Erythroblast (primary cell): ENCODE measurements at regions not wholly inside any gene's neighbourhood (a gene's known extent, or its start where the extent isn't known, plus 50 kb on each side); places are given as distances from the start of the nearest gene placed in this dataset.

Experiments
- GATA1 ChIP-seq: IDR thresholded peaks from 2 replicates; pipeline ENCODE4 v1.6.1; 2011; ENCODE audit warnings: low read depth, mild to moderate bottlenecking, control low read depth, low read length, moderate library complexity
- POLR2A ChIP-seq: IDR thresholded peaks from 2 replicates; pipeline ENCODE4 v1.6.1; 2011; ENCODE audit warnings: mild to moderate bottlenecking, low read length

- no peak for TF ChIP-seq POLR2A
- no peak for TF ChIP-seq GATA1
These were observed 150.9 kb downstream of the ZC3H11B start for GRCh38 chr1:219461981-219462400.
